Stimulated activated CD8-positive, alpha-beta memory T cell treated with anti-CD3 and anti-CD28 coated beads, Interleukin-4, amount 100 ng/mL, for 24 hours (primary cell): ENCODE measurements at regions not wholly inside any gene's neighbourhood (a gene's known extent, or its start where the extent isn't known, plus 50 kb on each side); places are given as distances from the start of the nearest gene placed in this dataset.

Experiments used
- DNase-seq: peaks from one replicate; pipeline ENCODE4 v3.0.0-alpha.2; 2020; ENCODE audit warnings: low read depth

GRCh38 chr10:44781131-44781530 lies 130.0 kb upstream of the TMEM72 start:
- DNase-seq: no peak

DNA sequence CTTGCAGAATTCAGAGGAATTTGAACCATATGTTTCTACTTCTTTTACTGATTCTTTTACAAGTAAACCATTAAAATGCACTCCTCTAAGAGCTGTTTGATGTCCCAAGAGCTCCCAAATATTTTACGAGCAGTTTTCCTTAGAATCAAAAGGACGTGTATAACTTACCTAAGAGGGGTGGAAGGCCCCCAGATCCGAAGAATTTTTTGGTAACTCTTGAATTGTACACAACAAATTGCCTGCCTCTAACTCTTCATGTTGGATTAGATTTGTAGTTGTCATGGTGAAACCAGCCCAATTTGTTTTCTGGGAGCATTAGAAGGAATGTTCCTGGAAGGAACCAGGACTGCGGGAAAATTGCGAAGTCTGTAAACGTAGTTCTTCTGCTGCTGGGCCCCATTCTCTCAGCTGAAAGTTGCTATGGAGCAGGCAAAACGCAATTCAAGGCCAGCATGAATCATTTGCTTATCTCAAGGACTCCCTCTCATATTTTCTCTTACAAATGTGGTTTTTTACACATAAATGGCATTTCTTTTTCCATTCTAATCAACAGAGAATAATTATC lies 124.8 kb upstream of the TMEM72 start:
- no peak for DNase-seq

GRCh38 chr10:44787480-44788075 lies 123.6 kb upstream of the TMEM72 start:
- DNase-seq: no peak

GRCh38 chr10:44788147-44789129 lies 122.7 kb upstream of the TMEM72 start:
- no peak for DNase-seq

DNA sequence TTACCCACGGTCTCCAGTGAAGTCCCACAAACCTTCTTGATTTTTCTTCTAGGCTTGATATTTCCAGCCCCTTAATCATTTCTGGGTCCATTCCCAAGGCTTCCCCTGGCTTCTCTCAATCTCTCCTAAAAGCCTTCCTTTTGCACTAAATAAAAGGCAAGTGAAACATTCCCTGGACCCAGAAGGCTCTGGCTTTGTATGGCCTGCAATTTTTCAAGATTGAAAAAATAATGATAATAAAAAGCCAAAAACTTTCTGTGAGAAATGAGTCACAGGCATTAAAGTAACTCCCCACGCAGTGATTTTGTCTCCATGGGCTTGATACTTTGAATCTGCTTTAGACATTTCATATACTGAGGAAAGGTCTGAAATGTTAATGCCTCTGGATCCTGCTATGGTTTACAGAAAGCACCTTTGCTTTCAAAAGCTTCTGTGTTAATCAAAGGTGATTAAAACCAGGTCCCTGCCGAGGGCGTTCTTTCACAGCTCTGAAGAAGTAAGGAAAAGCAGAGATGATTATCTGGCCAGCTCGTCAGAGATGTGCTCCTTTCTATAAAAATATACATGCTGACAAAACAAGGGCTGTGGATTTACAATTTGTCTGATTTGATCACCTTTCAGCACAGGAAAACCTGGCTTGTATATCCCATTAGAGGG lies 118.9 kb upstream of the TMEM72 start:
- no peak for DNase-seq

GRCh38 chr10:44799966-44800365 lies 111.2 kb upstream of the TMEM72 start:
- no peak for DNase-seq

DNA sequence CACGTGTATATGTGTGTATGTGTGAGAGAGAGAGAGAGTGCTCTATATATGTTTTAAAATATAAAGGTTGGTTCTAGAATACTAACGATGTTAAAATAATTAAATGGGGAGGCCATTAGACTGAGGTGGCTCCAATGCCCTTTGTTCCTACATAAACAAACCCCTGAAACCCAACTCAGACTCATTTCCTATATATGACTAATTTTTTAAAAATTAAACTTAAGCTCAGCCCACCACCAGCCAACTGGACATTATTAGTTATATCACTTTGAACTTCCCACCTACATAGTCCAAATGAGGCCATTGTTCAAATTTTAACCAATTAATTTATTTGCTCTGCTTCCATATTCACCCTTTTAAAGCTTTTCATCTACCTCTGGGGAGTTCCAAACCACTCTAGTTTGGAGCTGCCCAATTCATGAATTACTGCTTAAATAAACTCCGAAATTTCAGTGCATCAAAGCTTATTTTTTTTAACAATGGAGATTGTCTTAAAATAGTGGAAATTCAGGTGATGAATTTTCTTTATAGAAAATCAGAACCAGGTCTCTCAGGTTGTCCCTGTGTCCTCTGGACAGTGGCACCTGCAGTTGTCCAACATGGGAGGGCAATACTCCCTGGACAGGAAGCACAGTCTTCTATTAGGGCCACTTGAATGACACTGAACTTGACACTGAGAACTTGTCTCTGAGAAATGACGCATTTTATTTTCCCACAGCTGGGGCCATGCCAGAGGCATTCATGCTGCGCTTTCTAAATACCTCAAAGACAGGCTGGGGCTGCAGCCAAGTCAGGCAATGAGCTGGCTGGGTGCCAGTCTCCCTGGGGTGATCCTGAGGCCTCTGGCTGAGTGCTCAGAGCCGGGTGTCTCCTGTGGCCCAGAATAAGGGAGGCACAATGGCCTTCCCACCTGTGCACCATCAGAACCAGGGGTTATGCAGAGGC lies 109.5 kb upstream of the TMEM72 start:
- no peak for DNase-seq

GRCh38 chr10:44803862-44804261 lies 107.3 kb upstream of the TMEM72 start:
- no peak for DNase-seq

- DNase-seq: no peak
Measured at GRCh38 chr10:44804661-44805060, 106.5 kb upstream of the TMEM72 start.

- no peak for DNase-seq
Measured at GRCh38 chr10:44805466-44806210, 105.5 kb upstream of the TMEM72 start.

DNA sequence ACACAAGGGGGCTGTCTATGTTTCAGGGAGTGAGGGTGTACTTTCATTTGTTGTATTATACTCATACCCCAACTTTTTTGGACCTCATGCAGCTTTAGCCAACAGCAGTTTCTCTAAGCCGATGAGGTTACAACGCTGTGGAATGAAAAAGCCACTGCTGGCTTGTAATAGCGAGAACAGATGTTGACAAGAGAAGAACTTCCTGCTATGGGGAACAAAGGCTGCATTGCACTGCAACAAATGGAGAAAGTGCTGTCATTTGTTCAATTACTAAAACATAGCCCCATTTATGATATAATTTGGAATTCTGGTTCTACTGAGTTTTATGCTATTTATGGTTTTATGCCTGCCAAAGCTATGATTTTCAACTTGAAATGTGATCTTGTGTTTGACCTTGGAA lies 104.2 kb upstream of the TMEM72 start:
- DNase-seq: no peak

DNA sequence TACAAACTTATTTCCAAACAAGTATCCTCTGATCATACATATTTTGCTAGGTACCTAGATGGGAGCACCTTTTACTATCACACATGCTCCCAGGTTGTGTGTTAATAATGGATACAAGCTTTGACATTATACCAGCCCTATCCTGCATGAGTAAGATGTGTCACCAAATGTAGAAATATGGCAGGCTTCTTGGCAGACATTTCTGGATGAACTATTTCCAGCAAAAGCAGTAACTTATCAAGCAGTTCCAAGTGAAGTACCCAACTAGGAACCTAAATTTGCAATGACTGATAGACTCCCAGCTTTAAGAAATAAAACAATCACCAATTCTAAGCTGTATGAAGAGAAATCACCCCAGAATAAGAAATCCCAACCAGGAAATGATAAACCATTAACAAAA lies 103.7 kb upstream of the TMEM72 start:
- DNase-seq: no peak

- no peak for DNase-seq
Measured at GRCh38 chr10:44809647-44810046, 101.5 kb upstream of the TMEM72 start.

DNA sequence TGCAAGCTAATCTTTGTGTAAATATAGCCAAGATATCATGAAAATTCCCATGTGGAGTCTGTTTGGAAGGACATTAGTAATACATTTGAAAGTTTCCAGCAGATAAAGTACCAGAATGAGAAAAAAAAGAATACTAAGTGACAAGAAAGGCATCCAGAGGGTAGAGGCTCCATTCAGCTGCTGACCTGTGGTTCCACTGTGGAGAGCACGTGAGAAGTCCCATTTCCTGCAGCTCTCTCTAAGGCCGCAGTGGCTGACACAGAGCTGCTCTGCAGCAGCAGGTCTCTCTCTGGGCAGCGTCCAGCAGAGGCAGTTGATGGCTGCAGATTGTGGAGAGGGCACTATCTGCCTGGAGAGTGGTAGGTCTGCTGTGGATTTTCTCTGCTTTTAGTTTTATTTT lies 100.1 kb upstream of the TMEM72 start:
- no peak for DNase-seq

- DNase-seq: no peak
Measured at GRCh38 chr10:44813201-44813600, 97.9 kb upstream of the TMEM72 start.

GRCh38 chr10:44814929-44815328 lies 96.2 kb upstream of the TMEM72 start:
- no peak for DNase-seq

DNA sequence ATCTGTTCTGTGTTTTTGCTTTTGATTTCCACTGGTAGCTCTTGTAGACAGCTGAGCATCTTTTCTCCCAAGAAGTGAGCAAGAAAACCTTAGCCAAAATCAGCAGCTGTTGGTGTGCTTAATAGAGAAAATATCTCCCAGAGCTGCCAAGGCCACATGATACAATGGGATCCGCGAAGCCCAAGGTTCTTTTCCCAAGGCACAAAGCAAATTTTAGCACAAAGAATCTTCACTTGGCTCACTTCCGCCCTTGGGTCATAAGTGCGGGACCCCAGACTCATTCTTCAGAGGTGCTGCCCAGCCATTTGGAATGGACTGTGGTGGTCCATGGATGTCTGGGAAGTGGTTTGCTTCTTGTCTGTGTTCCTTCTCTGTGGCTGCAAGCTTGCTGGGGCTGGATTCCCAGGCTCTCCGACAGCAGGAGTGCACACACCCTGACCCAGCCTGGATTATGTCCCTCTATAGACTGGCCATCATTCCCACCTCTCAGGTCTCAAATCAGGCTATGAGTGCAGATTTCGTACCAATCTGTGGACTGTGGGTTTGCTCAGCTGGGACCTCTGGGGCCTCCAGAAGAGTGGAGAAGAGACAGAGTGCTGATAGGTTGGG lies 93.0 kb upstream of the TMEM72 start:
- no peak for DNase-seq

GRCh38 chr10:44818701-44819127 lies 92.4 kb upstream of the TMEM72 start:
- no peak for DNase-seq

- no peak for DNase-seq
Measured at GRCh38 chr10:44820094-44820493, 91.0 kb upstream of the TMEM72 start.

GRCh38 chr10:44821290-44821689 lies 89.8 kb upstream of the TMEM72 start:
- no peak for DNase-seq
